HCT116 (cell line): ENCODE measurements at regions not wholly inside any gene's neighbourhood (a gene's known extent, or its start where the extent isn't known, plus 50 kb on each side); places are given as distances from the start of the nearest gene placed in this dataset.

Experiments used
- ATAC-seq: fragments of 200-7000 bp; cut with Tn5 transposase; 2 replicates; pipeline ENCODE4 v1.9.1; 2020; ENCODE audit warnings: mild to moderate bottlenecking, moderate library complexity
- BruUV-seq: library from RNA; stranded (reverse); fragments of 400-500 nt; replicated peaks from 2 replicates; lab custom pipeline; 2021; lab: Mats Ljungman, UMichigan
- CTCF ChIA-PET: fragments of 300-600 bp; sonication (Branson Sonifier 250); formaldehyde crosslinking; loops from one replicate; lab custom pipeline; 2021; ENCODE audit warnings: antibody characterized with exemption; lab: Charles Lee
- POLR2A ChIA-PET: fragments of 300-600, 350-600 bp; sonication (Branson Sonifier 250); formaldehyde crosslinking; loops from one replicate; lab custom pipeline; 2021; ENCODE audit warnings: antibody characterized with exemption; lab: Charles Lee
- RAD21 ChIA-PET, 2 experiments: fragments of 300-600 bp; sonication (Branson Sonifier 250); formaldehyde crosslinking; loops; one replicate each; lab custom pipeline; 2023; ENCODE audit warnings: low total read pairs in 2 of 2; ENCODE audit not compliant: uncharacterized antibody in 2 of 2, unreplicated experiment in 2 of 2, low non-redundant PET in 1 of 2; lab: Charles Lee
- DNase-seq: peaks from one replicate; pipeline ENCODE4 v3.0.0-alpha.2; 2010; ENCODE audit warnings: low read depth, low spot score
- H2AFZ ChIP-seq: fragments of 200-600 bp; shearing (Covaris generic), sonication (generic); 2 replicates; pipeline ENCODE4 v1.6.1; 2017; ENCODE audit warnings: low read depth, mixed run types, mixed read lengths, antibody characterized with exemption, low read length; ENCODE audit not compliant: poor library complexity, severe bottlenecking
- H3K27ac ChIP-seq: 2 replicates; pipeline ENCODE4 v1.5.1; 2012; ENCODE audit warnings: low read depth, low read length
- H3K27me3 ChIP-seq: fragments of 200-600 bp; sonication (generic); 2 replicates; pipeline ENCODE4 v1.6.1; 2016; ENCODE audit warnings: mixed run types, low read length, mixed read lengths; ENCODE audit not compliant: insufficient read depth
- H3K36me3 ChIP-seq, 2 experiments: fragments of 200-500 bp in 1 of 2; fragments of 200-600 bp in 1 of 2; sonication (Bioruptor generic) in 1 of 2; sonication (generic) in 1 of 2; 2 replicates each; pipeline versions ENCODE4 v1.5.1 to v1.6.1; 2014 to 2016; ENCODE audit warnings: low read length in 2 of 2, inconsistent platforms in 1 of 2, mixed read lengths in 1 of 2, mixed run types in 1 of 2; ENCODE audit not compliant: insufficient read depth in 2 of 2, control insufficient read depth in 1 of 2
- H3K4me1 ChIP-seq, 2 experiments: fragments of 200-600 bp in 1 of 2; sonication (generic) in 1 of 2; 2 replicates each; pipeline versions ENCODE4 v1.5.1 to v1.6.1; 2012 to 2017; ENCODE audit warnings: low read length in 2 of 2, inconsistent platforms in 1 of 2, mild to moderate bottlenecking in 1 of 2, mixed read lengths in 1 of 2, mixed run types in 1 of 2, moderate library complexity in 1 of 2; ENCODE audit not compliant: insufficient read depth in 2 of 2, control insufficient read depth in 1 of 2
- H3K4me2 ChIP-seq: fragments of 200-600 bp; sonication (generic); 2 replicates; pipeline ENCODE4 v1.6.1; 2017; ENCODE audit warnings: mixed run types, low read length, mixed read lengths
- H3K4me3 ChIP-seq, 2 experiments: fragments of 200-600 bp in 1 of 2; sonication (generic) in 1 of 2; replicated peaks in 1 of 2; 2 replicates each; pipeline ENCODE4 v1.5.1; 2011 to 2016; ENCODE audit warnings: low read length in 2 of 2, control low read depth in 1 of 2, low read depth in 1 of 2, mild to moderate bottlenecking in 1 of 2, mixed read lengths in 1 of 2, mixed run types in 1 of 2
- H3K79me2 ChIP-seq: fragments of 200-600 bp; sonication (generic); 2 replicates; pipeline ENCODE4 v1.6.1; 2017; ENCODE audit warnings: mild to moderate bottlenecking, mixed run types, low read length, moderate library complexity, mixed read lengths; ENCODE audit not compliant: insufficient read depth
- H3K9ac ChIP-seq: fragments of 200-600 bp; sonication (generic); 2 replicates; pipeline ENCODE4 v1.6.1; 2016; ENCODE audit warnings: low read length, mixed read lengths
- H3K9me2 ChIP-seq: fragments of 200-600 bp; sonication (generic), shearing (Covaris generic); 2 replicates; pipeline ENCODE4 v1.6.1; 2017; ENCODE audit warnings: mixed run types, mild to moderate bottlenecking, moderate library complexity; ENCODE audit not compliant: insufficient read depth
- H3K9me3 ChIP-seq, 2 experiments: fragments of 200-500 bp in 1 of 2; fragments of 200-600 bp in 1 of 2; sonication (Bioruptor generic) in 1 of 2; sonication (generic) in 1 of 2; 2 replicates each; pipeline ENCODE4 v1.6.1; 2014 to 2017; ENCODE audit warnings: low read length in 2 of 2, mixed read lengths in 2 of 2, inconsistent platforms in 1 of 2, low read depth in 1 of 2, mild to moderate bottlenecking in 1 of 2, mixed run types in 1 of 2, moderate library complexity in 1 of 2; ENCODE audit not compliant: control insufficient read depth in 1 of 2, insufficient read depth in 1 of 2
- H4K20me1 ChIP-seq: fragments of 200-600 bp; sonication (generic), shearing (Covaris generic); 2 replicates; pipeline ENCODE4 v1.6.1; 2017; ENCODE audit warnings: mixed run types, mild to moderate bottlenecking, moderate library complexity; ENCODE audit not compliant: insufficient read depth
- CEBPB ChIP-seq: IDR thresholded peaks from 2 replicates; pipeline ENCODE4 v1.6.1; 2012; ENCODE audit warnings: low read depth
- EGR1 ChIP-seq: IDR thresholded peaks from 2 replicates; pipeline ENCODE4 v1.6.1; 2012; ENCODE audit warnings: low read depth
- EZH2phosphoT487 ChIP-seq: fragments of 200-600 bp; IDR thresholded peaks from 2 replicates; pipeline ENCODE4 v1.6.1; 2018; ENCODE audit warnings: antibody characterized with exemption, borderline replicate concordance
- JUND ChIP-seq: IDR thresholded peaks from 2 replicates; pipeline ENCODE4 v1.6.1; 2012
- RAD21 ChIP-seq: IDR thresholded peaks from 2 replicates; pipeline ENCODE4 v1.6.1; 2012; ENCODE audit warnings: low read depth, mild to moderate bottlenecking
- TCF7L2 ChIP-seq: IDR thresholded peaks from 2 replicates; pipeline ENCODE4 v1.7.0; 2011; ENCODE audit warnings: borderline replicate concordance, inconsistent platforms; ENCODE audit not compliant: insufficient read depth, insufficient read length; ENCODE audit errors: extremely low read depth
- ZFX ChIP-seq: fragments of 450-650 bp; IDR thresholded peaks from 2 replicates; pipeline ENCODE4 v1.6.1; 2017
- ZNF274 ChIP-seq: fragments of 200-500 bp; sonication (Bioruptor generic); IDR thresholded peaks from 2 replicates; pipeline ENCODE4 v1.6.1; 2014; ENCODE audit warnings: mild to moderate bottlenecking, low read depth, low read length, inconsistent platforms
- intact Hi-C: fragments of 100-400 bp; cut with micrococcal nuclease; formaldehyde crosslinking; loops from 2 replicates; pipeline ENCODE4 v1.10.0; 2022
- TF ChIP-seq, protein P1 (sequence below), 3 experiments: fragments of 200-600 bp in 1 of 3; sonication (generic) in 1 of 3; IDR thresholded peaks in 2 of 3; conservative IDR thresholded peaks in 1 of 3; 2 replicates each; pipeline ENCODE4 v1.5.1; 2012 to 2017; ENCODE audit warnings: low read depth in 2 of 3, low read length in 2 of 3, antibody characterized with exemption in 1 of 3, borderline replicate concordance in 1 of 3, control low read depth in 1 of 3, mild to moderate bottlenecking in 1 of 3, mixed read lengths in 1 of 3, mixed run types in 1 of 3, moderate library complexity in 1 of 3; ENCODE audit not compliant: insufficient read depth in 1 of 3
- TF ChIP-seq, protein P2 (sequence below): IDR thresholded peaks from 2 replicates; pipeline ENCODE4 v1.6.1; 2012; ENCODE audit warnings: low read depth
- TF ChIP-seq, protein P3 (sequence below): IDR thresholded peaks from 2 replicates; pipeline ENCODE4 v1.6.1; 2012

DNA sequence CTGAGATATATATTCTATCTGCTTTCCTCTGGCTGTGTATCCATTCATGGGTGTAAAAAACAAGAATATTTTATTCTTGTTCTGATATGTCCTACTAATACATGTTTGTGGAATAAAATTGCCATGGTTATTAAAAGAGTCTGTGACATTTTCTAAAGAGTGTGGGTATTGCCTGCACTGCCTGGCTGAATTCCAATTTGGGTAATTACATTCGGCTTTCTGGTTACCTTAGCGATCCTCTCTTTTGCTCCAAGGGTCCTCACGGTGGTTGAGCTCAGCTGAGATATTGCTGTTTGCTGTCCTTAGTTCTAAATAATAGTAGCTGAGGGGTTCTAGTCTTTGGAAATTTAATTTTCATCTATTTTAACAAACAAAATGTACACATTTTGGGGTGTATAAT lies 301.4 kb upstream of the DNAJC19 start:
- H3K4me2 ChIP-seq, result no peak overlapping the region
- no peak overlapping the region for H3K4me3 ChIP-seq
- no peaks in the 10 kb centered on the region for H3K36me3 ChIP-seq
- H3K27me3 ChIP-seq, result peaks cover 46% of the 10 kb centered on the region
- no peaks in the 10 kb centered on the region for H3K9me3 ChIP-seq
- no peak overlapping the region for H3K9ac ChIP-seq
- H3K79me2 ChIP-seq, result no peaks in the 10 kb centered on the region
- ChIA-PET POLR2A (no interaction called here), RAD21 (no interaction called here), CTCF (no interaction called here)
- TF ChIP-seq CEBPB, result no peak
- TF ChIP-seq ZNF274, result no peak
- TF ChIP-seq JUND, result no peak
- TF ChIP-seq, protein P1, sequence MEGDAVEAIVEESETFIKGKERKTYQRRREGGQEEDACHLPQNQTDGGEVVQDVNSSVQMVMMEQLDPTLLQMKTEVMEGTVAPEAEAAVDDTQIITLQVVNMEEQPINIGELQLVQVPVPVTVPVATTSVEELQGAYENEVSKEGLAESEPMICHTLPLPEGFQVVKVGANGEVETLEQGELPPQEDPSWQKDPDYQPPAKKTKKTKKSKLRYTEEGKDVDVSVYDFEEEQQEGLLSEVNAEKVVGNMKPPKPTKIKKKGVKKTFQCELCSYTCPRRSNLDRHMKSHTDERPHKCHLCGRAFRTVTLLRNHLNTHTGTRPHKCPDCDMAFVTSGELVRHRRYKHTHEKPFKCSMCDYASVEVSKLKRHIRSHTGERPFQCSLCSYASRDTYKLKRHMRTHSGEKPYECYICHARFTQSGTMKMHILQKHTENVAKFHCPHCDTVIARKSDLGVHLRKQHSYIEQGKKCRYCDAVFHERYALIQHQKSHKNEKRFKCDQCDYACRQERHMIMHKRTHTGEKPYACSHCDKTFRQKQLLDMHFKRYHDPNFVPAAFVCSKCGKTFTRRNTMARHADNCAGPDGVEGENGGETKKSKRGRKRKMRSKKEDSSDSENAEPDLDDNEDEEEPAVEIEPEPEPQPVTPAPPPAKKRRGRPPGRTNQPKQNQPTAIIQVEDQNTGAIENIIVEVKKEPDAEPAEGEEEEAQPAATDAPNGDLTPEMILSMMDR (IDR thresholded peaks at IDR 0.05 in 2 of 3, conservative IDR thresholded peaks at IDR 0.05 in 1 of 3; ENCODE audit: borderline replicate concordance in 1 of 3, insufficient read depth in 1 of 3, low read depth in 2 of 3, low read length in 2 of 3), result no peak
- TF ChIP-seq, protein P2, sequence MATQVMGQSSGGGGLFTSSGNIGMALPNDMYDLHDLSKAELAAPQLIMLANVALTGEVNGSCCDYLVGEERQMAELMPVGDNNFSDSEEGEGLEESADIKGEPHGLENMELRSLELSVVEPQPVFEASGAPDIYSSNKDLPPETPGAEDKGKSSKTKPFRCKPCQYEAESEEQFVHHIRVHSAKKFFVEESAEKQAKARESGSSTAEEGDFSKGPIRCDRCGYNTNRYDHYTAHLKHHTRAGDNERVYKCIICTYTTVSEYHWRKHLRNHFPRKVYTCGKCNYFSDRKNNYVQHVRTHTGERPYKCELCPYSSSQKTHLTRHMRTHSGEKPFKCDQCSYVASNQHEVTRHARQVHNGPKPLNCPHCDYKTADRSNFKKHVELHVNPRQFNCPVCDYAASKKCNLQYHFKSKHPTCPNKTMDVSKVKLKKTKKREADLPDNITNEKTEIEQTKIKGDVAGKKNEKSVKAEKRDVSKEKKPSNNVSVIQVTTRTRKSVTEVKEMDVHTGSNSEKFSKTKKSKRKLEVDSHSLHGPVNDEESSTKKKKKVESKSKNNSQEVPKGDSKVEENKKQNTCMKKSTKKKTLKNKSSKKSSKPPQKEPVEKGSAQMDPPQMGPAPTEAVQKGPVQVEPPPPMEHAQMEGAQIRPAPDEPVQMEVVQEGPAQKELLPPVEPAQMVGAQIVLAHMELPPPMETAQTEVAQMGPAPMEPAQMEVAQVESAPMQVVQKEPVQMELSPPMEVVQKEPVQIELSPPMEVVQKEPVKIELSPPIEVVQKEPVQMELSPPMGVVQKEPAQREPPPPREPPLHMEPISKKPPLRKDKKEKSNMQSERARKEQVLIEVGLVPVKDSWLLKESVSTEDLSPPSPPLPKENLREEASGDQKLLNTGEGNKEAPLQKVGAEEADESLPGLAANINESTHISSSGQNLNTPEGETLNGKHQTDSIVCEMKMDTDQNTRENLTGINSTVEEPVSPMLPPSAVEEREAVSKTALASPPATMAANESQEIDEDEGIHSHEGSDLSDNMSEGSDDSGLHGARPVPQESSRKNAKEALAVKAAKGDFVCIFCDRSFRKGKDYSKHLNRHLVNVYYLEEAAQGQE, result no peak
- no peak for TF ChIP-seq ZFX
- TF ChIP-seq, protein P3, sequence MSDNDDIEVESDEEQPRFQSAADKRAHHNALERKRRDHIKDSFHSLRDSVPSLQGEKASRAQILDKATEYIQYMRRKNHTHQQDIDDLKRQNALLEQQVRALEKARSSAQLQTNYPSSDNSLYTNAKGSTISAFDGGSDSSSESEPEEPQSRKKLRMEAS, result no peak
- no peak for TF ChIP-seq TCF7L2
- no peak for TF ChIP-seq EGR1
- no peak for TF ChIP-seq EZH2phosphoT487
- no peak for TF ChIP-seq RAD21
- no TSS peak for BruUV-seq
- intact Hi-C loops, result no loop called here
- no peak for ATAC-seq
- no peak overlapping the region for H3K27ac ChIP-seq
- H3K9me2 ChIP-seq, result no peaks in the 10 kb centered on the region
- H3K4me1 ChIP-seq, result no peaks in the 10 kb centered on the region
- no peak for DNase-seq
- no peaks in the 10 kb centered on the region for H4K20me1 ChIP-seq
- no peak overlapping the region for H2AFZ ChIP-seq
